Breast epithelium (tissue), 4 donors: ENCODE measurements at regions not wholly inside any gene's neighbourhood (a gene's known extent, or its start where the extent isn't known, plus 50 kb on each side); places are given as distances from the start of the nearest gene placed in this dataset.

Experiments
- DNase-seq, 2 donors: peaks; one replicate each; pipeline ENCODE4 v3.0.0-alpha.2; 2019; ENCODE audit warnings: low spot score in 2 of 2
- H3K27ac ChIP-seq, 2 donors: fragments of 200-600 bp; sonication (generic) in 1 of 2; one replicate each; pipeline ENCODE4 v1.5.1; 2016 to 2019; ENCODE audit warnings: mild to moderate bottlenecking in 1 of 2
- H3K27me3 ChIP-seq, 2 donors: fragments of 200-600 bp; sonication (generic) in 1 of 2; one replicate each; pipeline versions ENCODE4 v1.5.1 to v1.6.0; 2017 to 2019; ENCODE audit warnings: control low read depth in 1 of 2, mild to moderate bottlenecking in 1 of 2
- H3K36me3 ChIP-seq: fragments of 200-600 bp; one replicate; pipeline ENCODE4 v1.5.1; 2019
- H3K4me1 ChIP-seq, 2 donors: fragments of 200-600 bp; sonication (generic); one replicate each; pipeline ENCODE4 v1.5.1; 2016 to 2019; ENCODE audit warnings: control low read depth in 1 of 2
- H3K4me3 ChIP-seq, 3 donors: fragments of 200-600 bp; sonication (generic); 1 replicate in 2 of 3; 2 replicates in 1 of 3; pipeline ENCODE4 v1.5.1; 2016 to 2019; ENCODE audit warnings: mild to moderate bottlenecking in 3 of 3, moderate library complexity in 2 of 3
- H3K9me3 ChIP-seq, 2 donors: fragments of 200-600 bp; sonication (generic) in 1 of 2; one replicate each; pipeline ENCODE4 v1.5.1; 2016 to 2019; ENCODE audit warnings: control low read depth in 1 of 2
- CTCF ChIP-seq, 3 donors: fragments of 450-650 bp; IDR thresholded peaks; one replicate each; pipeline ENCODE4 v1.5.1; 2016 to 2017; ENCODE audit warnings: antibody characterized with exemption in 3 of 3, mild to moderate bottlenecking in 3 of 3, moderate library complexity in 3 of 3
- POLR2A ChIP-seq: fragments of 450-650 bp; IDR thresholded peaks from one replicate; pipeline ENCODE4 v1.6.1; 2016; ENCODE audit warnings: antibody characterized with exemption, mild to moderate bottlenecking, moderate library complexity
- POLR2AphosphoS5 ChIP-seq, 3 donors: sonication (generic); formaldehyde crosslinking; IDR thresholded peaks; one replicate each; pipeline ENCODE4 v1.6.1; 2017; ENCODE audit warnings: antibody characterized with exemption in 3 of 3
- intact Hi-C: fragments of 100-400 bp; cut with DNase I; formaldehyde crosslinking; loops from one replicate; pipeline ENCODE4 v1.15.1; 2023; ENCODE audit warnings: low total_unique reads

- Histone ChIP-seq H3K4me3 (no peak overlapping the region), H3K27me3 (no peaks in the 10 kb centered on the region), H3K9me3 (no peaks in the 10 kb centered on the region), H3K4me1 (no peaks in the 10 kb centered on the region), H3K27ac (no peak overlapping the region), H3K36me3 (no peaks in the 10 kb centered on the region)
- intact Hi-C loops: no loop called here
- DNase-seq: no peak
- TF ChIP-seq POLR2A: no peak
- no peak for TF ChIP-seq POLR2AphosphoS5 (IDR thresholded peaks at IDR 0.05)
- TF ChIP-seq CTCF (IDR thresholded peaks at IDR 0.05): no peak
These were observed 167.6 kb downstream of the TFAP2B start for GRCh38 chr6:50986319-50986718.

- peak overlapping the region in 1 of 2 donors; percentile 33 for H3K27ac ChIP-seq
- H3K4me3 ChIP-seq: no peak overlapping the region
- DNase-seq: no peak
- no peaks in the 10 kb centered on the region for H3K36me3 ChIP-seq
- TF ChIP-seq POLR2AphosphoS5 (IDR thresholded peaks at IDR 0.05) (no peak), CTCF (IDR thresholded peaks at IDR 0.05) (no peak), POLR2A (no peak)
- intact Hi-C loops: no loop called here
- H3K4me1 ChIP-seq: no peaks in the 10 kb centered on the region
- no peaks in the 10 kb centered on the region for H3K9me3 ChIP-seq
- no peaks in the 10 kb centered on the region for H3K27me3 ChIP-seq
These were observed 170.5 kb downstream of the TFAP2B start for GRCh38 chr6:50989123-50989522.

GRCh38 chr6:50990750-50991446 is 172.2 kb downstream of the TFAP2B start:
- Histone ChIP-seq H3K4me1 (no peaks in the 10 kb centered on the region), H3K27me3 (no peaks in the 10 kb centered on the region), H3K9me3 (no peaks in the 10 kb centered on the region), H3K27ac (no peak overlapping the region), H3K36me3 (no peaks in the 10 kb centered on the region), H3K4me3 (no peak overlapping the region)
- intact Hi-C loops: no loop called here
- DNase-seq: no peak
- TF ChIP-seq CTCF (IDR thresholded peaks at IDR 0.05) (no peak), POLR2A (no peak), POLR2AphosphoS5 (IDR thresholded peaks at IDR 0.05) (no peak)

GRCh38 chr6:50992232-50992631 is 173.6 kb downstream of the TFAP2B start:
- H3K27ac ChIP-seq: peak overlapping the region; percentile 32 to 60
- H3K36me3 ChIP-seq: no peaks in the 10 kb centered on the region
- intact Hi-C loops: no loop called here
- DNase-seq: no peak
- H3K9me3 ChIP-seq: no peaks in the 10 kb centered on the region
- H3K4me3 ChIP-seq: no peak overlapping the region
- H3K4me1 ChIP-seq: no peaks in the 10 kb centered on the region
- TF ChIP-seq POLR2AphosphoS5 (IDR thresholded peaks at IDR 0.05) (no peak), POLR2A (no peak), CTCF (IDR thresholded peaks at IDR 0.05) (no peak)
- no peaks in the 10 kb centered on the region for H3K27me3 ChIP-seq

- Histone ChIP-seq H3K27ac (peak overlapping the region; percentile 32 to 60), H3K27me3 (no peaks in the 10 kb centered on the region), H3K4me3 (no peak overlapping the region), H3K4me1 (no peaks in the 10 kb centered on the region), H3K36me3 (no peaks in the 10 kb centered on the region), H3K9me3 (no peaks in the 10 kb centered on the region)
- no peak for DNase-seq
- TF ChIP-seq POLR2AphosphoS5 (IDR thresholded peaks at IDR 0.05) (no peak), CTCF (IDR thresholded peaks at IDR 0.05) (no peak), POLR2A (no peak)
- intact Hi-C loops: no loop called here
These were observed 174.3 kb downstream of the TFAP2B start for GRCh38 chr6:50992704-50993625.
